Muscle of leg (tissue), 3 donors: ENCODE measurements at regions not wholly inside any gene's neighbourhood (a gene's known extent, or its start where the extent isn't known, plus 50 kb on each side); places are given as distances from the start of the nearest gene placed in this dataset.

ENCODE experiments used
- DNase-seq: peaks from one replicate; pipeline ENCODE4 v3.0.0; 2013
- H3K27ac ChIP-seq: one replicate; pipeline ENCODE4 v1.5.1; 2013; ENCODE audit warnings: mild to moderate bottlenecking, low read length, control low read depth
- H3K27me3 ChIP-seq: one replicate; pipeline ENCODE4 v1.6.1; 2013; ENCODE audit warnings: low read length; ENCODE audit not compliant: control insufficient read depth, insufficient read depth
- H3K36me3 ChIP-seq: one replicate; pipeline ENCODE4 v1.6.1; 2013; ENCODE audit warnings: low read length; ENCODE audit not compliant: control insufficient read depth, insufficient read depth
- H3K4me1 ChIP-seq: one replicate; pipeline ENCODE4 v1.6.1; 2013; ENCODE audit warnings: low read length; ENCODE audit not compliant: control insufficient read depth, insufficient read depth
- H3K4me3 ChIP-seq: one replicate; pipeline ENCODE4 v1.5.1; 2013; ENCODE audit warnings: low read length, control low read depth
- H3K9me3 ChIP-seq: replicated peaks from 2 replicates; pipeline ENCODE4 v1.6.1; 2013; ENCODE audit warnings: low read depth, low read length; ENCODE audit not compliant: control insufficient read depth
- WGBS: methylation state at CpG from one replicate; pipeline ENCODE4 v1.1.5; 2013; ENCODE audit warnings: missing lambda C conversion rate; ENCODE audit not compliant: insufficient coverage; 5-methylcytosine and 5-hydroxymethylcytosine counted together

- Histone ChIP-seq H3K27me3 (no peaks in the 10 kb centered on the region), H3K4me1 (no peaks in the 10 kb centered on the region), H3K36me3 (no peaks in the 10 kb centered on the region), H3K27ac (no peak overlapping the region), H3K4me3 (no peak overlapping the region), H3K9me3 (no peaks in the 10 kb centered on the region)
- WGBS, result no CpG with 5 or more reads among the region's 5 CpGs
- DNase-seq, result no peak
Observed at GRCh38 chr4:31657859-31658570, 937.8 kb downstream of the PCDH7 start.

GRCh38 chr4:31660916-31661315, 940.7 kb downstream of the PCDH7 start:
- no peak overlapping the region for H3K27ac ChIP-seq
- H3K4me1 ChIP-seq, result no peaks in the 10 kb centered on the region
- no peaks in the 10 kb centered on the region for H3K36me3 ChIP-seq
- H3K27me3 ChIP-seq, result no peaks in the 10 kb centered on the region
- no peak overlapping the region for H3K4me3 ChIP-seq
- DNase-seq, result peak; percentile 9
- no peaks in the 10 kb centered on the region for H3K9me3 ChIP-seq
- no CpG with 5 or more reads among the region's 1 CpG for WGBS

GRCh38 chr4:31662951-31663350, 942.8 kb downstream of the PCDH7 start:
- Histone ChIP-seq H3K4me1 (no peaks in the 10 kb centered on the region), H3K36me3 (no peaks in the 10 kb centered on the region), H3K27ac (no peak overlapping the region), H3K9me3 (no peaks in the 10 kb centered on the region), H3K27me3 (no peaks in the 10 kb centered on the region), H3K4me3 (no peak overlapping the region)
- no peak for DNase-seq
- no CpG with 5 or more reads among the region's 2 CpGs for WGBS

GRCh38 chr4:31667686-31668085, 947.5 kb downstream of the PCDH7 start:
- DNase-seq, result peak; percentile 89
- Histone ChIP-seq H3K27ac (no peak overlapping the region), H3K36me3 (no peaks in the 10 kb centered on the region), H3K4me1 (no peaks in the 10 kb centered on the region), H3K9me3 (no peaks in the 10 kb centered on the region), H3K27me3 (no peaks in the 10 kb centered on the region), H3K4me3 (no peak overlapping the region)
- no CpG with 5 or more reads among the region's 2 CpGs for WGBS

- no peak overlapping the region for H3K4me3 ChIP-seq
- H3K9me3 ChIP-seq, result no peaks in the 10 kb centered on the region
- H3K36me3 ChIP-seq, result no peaks in the 10 kb centered on the region
- H3K27me3 ChIP-seq, result no peaks in the 10 kb centered on the region
- no CpG with 5 or more reads among the region's 1 CpG for WGBS
- no peak overlapping the region for H3K27ac ChIP-seq
- no peak for DNase-seq
- no peaks in the 10 kb centered on the region for H3K4me1 ChIP-seq
Observed at GRCh38 chr4:31674313-31674947, 954.3 kb downstream of the PCDH7 start.

GRCh38 chr4:31678356-31678755, 958.2 kb downstream of the PCDH7 start:
- no peak overlapping the region for H3K27ac ChIP-seq
- H3K27me3 ChIP-seq, result no peaks in the 10 kb centered on the region
- no peaks in the 10 kb centered on the region for H3K36me3 ChIP-seq
- no peak for DNase-seq
- no peaks in the 10 kb centered on the region for H3K9me3 ChIP-seq
- no peaks in the 10 kb centered on the region for H3K4me1 ChIP-seq
- H3K4me3 ChIP-seq, result no peak overlapping the region
- no CpG with 5 or more reads among the region's 1 CpG for WGBS

GRCh38 chr4:31682796-31683195, 962.6 kb downstream of the PCDH7 start:
- Histone ChIP-seq H3K9me3 (no peaks in the 10 kb centered on the region), H3K27me3 (no peaks in the 10 kb centered on the region), H3K4me1 (no peaks in the 10 kb centered on the region), H3K27ac (no peak overlapping the region), H3K36me3 (no peaks in the 10 kb centered on the region), H3K4me3 (no peak overlapping the region)
- 44% methylated on average over 3 of the region's 3 CpGs for WGBS
- no peak for DNase-seq

- no peaks in the 10 kb centered on the region for H3K4me1 ChIP-seq
- no peaks in the 10 kb centered on the region for H3K27me3 ChIP-seq
- no peak for DNase-seq
- WGBS, result no CpG with 5 or more reads among the region's 3 CpGs
- H3K36me3 ChIP-seq, result no peaks in the 10 kb centered on the region
- H3K9me3 ChIP-seq, result no peaks in the 10 kb centered on the region
- no peak overlapping the region for H3K27ac ChIP-seq
- no peak overlapping the region for H3K4me3 ChIP-seq
Observed at GRCh38 chr4:31687717-31688342, 967.7 kb downstream of the PCDH7 start.

GRCh38 chr4:31692399-31692940, 972.3 kb downstream of the PCDH7 start:
- no peak overlapping the region for H3K4me3 ChIP-seq
- H3K9me3 ChIP-seq, result no peaks in the 10 kb centered on the region
- DNase-seq, result no peak
- 61% methylated on average over 2 of the region's 4 CpGs for WGBS
- no peaks in the 10 kb centered on the region for H3K36me3 ChIP-seq
- no peaks in the 10 kb centered on the region for H3K27me3 ChIP-seq
- H3K4me1 ChIP-seq, result no peaks in the 10 kb centered on the region
- H3K27ac ChIP-seq, result no peak overlapping the region

- no peak for DNase-seq
- H3K4me3 ChIP-seq, result no peak overlapping the region
- no peaks in the 10 kb centered on the region for H3K36me3 ChIP-seq
- WGBS, result 93% methylated on average over 13 of the region's 16 CpGs
- no peaks in the 10 kb centered on the region for H3K4me1 ChIP-seq
- no peaks in the 10 kb centered on the region for H3K9me3 ChIP-seq
- H3K27me3 ChIP-seq, result no peaks in the 10 kb centered on the region
- H3K27ac ChIP-seq, result no peak overlapping the region
Observed at GRCh38 chr4:31701256-31701655, 981.1 kb downstream of the PCDH7 start.
